ENCODE measurements at regions not wholly inside any gene's neighbourhood (a gene's known extent, or its start where the extent isn't known, plus 50 kb on each side); places are given as distances from the start of the nearest gene placed in this dataset.

GRCh38 chr18:21991081-21991534, 178.3 kb upstream of the GATA6 start:
- intact Hi-C loops (cut with micrococcal nuclease) = no loop called here
- H3K4me2 ChIP-seq (ENCODE audit: insufficient read depth, low read length) = no peak overlapping the region
- FAIRE-seq = no peak

GRCh38 chr18:21991886-21992285, 177.5 kb upstream of the GATA6 start:
- intact Hi-C loops (cut with micrococcal nuclease) = no loop called here
- Histone ChIP-seq H4K20me1 (replicated peaks; ENCODE audit: control insufficient read depth, extremely low read depth, insufficient read depth, low read length) (no peaks in the 10 kb centered on the region), H3K9ac (replicated peaks; ENCODE audit: extremely low read depth, insufficient read depth, low read length) (no peak overlapping the region), H3K27ac (ENCODE audit: insufficient read depth, low read depth, low read length) (no peak overlapping the region), H3K4me2 (ENCODE audit: insufficient read depth, low read length) (no peak overlapping the region), H3K4me3 (replicated peaks in 1 of 3; ENCODE audit: insufficient read depth in 1 of 3, low read depth in 1 of 3, low read length in 3 of 3) (no peak overlapping the region), H3K4me1 (ENCODE audit: control insufficient read depth, extremely low read depth, insufficient read depth, low read length) (no peaks in the 10 kb centered on the region), H3K79me2 (ENCODE audit: control insufficient read depth, insufficient read depth, low read length) (no peaks in the 10 kb centered on the region), H3K27me3 (ENCODE audit: control insufficient read depth in 2 of 2, insufficient read depth in 2 of 2, low read length in 2 of 2) (peaks cover 3 to 5% of the 10 kb centered on the region in 2 experiments), H3K36me3 (ENCODE audit: control insufficient read depth in 2 of 2, extremely low read depth in 1 of 2, insufficient read depth in 2 of 2, low read length in 2 of 2) (no peaks in the 10 kb centered on the region), H2AFZ (ENCODE audit: low read depth, low read length) (no peak overlapping the region), H3K9me3 (replicated peaks; ENCODE audit: control insufficient read depth, insufficient read depth, low read length) (no peaks in the 10 kb centered on the region), H3K9me1 (replicated peaks; ENCODE audit: control insufficient read depth, extremely low read depth, insufficient read depth, low read length) (no peaks in the 10 kb centered on the region)
- BruUV-seq (replicated peaks) = no TSS peak
- FAIRE-seq (no peak), DNase-seq (ENCODE audit: low read depth, low spot score) (no peak)
- POLR2A ChIA-PET = no interaction called here
- CTCF ChIA-PET = no interaction called here
- dilution Hi-C loops (cut with MboI; ENCODE audit: extremely low pct_ligation_motif_present, low sequenced_read_pairs) = no loop called here
- no peak for TF ChIP-seq GATA2 (IDR thresholded peaks at IDR 0.05; ENCODE audit: insufficient read depth, insufficient read length, low read depth, low read length)
- TF ChIP-seq JUN (IDR thresholded peaks at IDR 0.05; ENCODE audit: borderline replicate concordance, insufficient read depth, insufficient read length, low read depth) = no peak
- TF ChIP-seq FOS (IDR thresholded peaks at IDR 0.05; ENCODE audit: borderline replicate concordance, insufficient read depth, low read length) = no peak
- no peak for TF ChIP-seq CTCF (IDR thresholded peaks at IDR 0.05; ENCODE audit: extremely low read depth in 1 of 2, insufficient read depth in 1 of 2, low read depth in 1 of 2, low read length in 2 of 2)
- TF ChIP-seq MYC (IDR thresholded peaks at IDR 0.05; ENCODE audit: low read depth, low read length) = no peak
- TF ChIP-seq POLR2AphosphoS5 (IDR thresholded peaks at IDR 0.05; ENCODE audit: insufficient read depth, low read depth, low read length) = no peak

More at GRCh38 chr18:21991081-21991534, 178.3 kb upstream of the GATA6 start:
- Histone ChIP-seq H3K27me3 (ENCODE audit: control insufficient read depth in 2 of 2, insufficient read depth in 2 of 2, low read length in 2 of 2) (peaks cover 3 to 5% of the 10 kb centered on the region in 2 experiments), H3K9me1 (replicated peaks; ENCODE audit: control insufficient read depth, extremely low read depth, insufficient read depth, low read length) (no peaks in the 10 kb centered on the region), H3K36me3 (ENCODE audit: control insufficient read depth in 2 of 2, extremely low read depth in 1 of 2, insufficient read depth in 2 of 2, low read length in 2 of 2) (no peaks in the 10 kb centered on the region), H3K9ac (replicated peaks; ENCODE audit: extremely low read depth, insufficient read depth, low read length) (no peak overlapping the region), H3K27ac (ENCODE audit: insufficient read depth, low read depth, low read length) (no peak overlapping the region), H3K4me1 (ENCODE audit: control insufficient read depth, extremely low read depth, insufficient read depth, low read length) (no peaks in the 10 kb centered on the region), H4K20me1 (replicated peaks; ENCODE audit: control insufficient read depth, extremely low read depth, insufficient read depth, low read length) (no peaks in the 10 kb centered on the region), H3K9me3 (replicated peaks; ENCODE audit: control insufficient read depth, insufficient read depth, low read length) (no peaks in the 10 kb centered on the region), H3K4me3 (replicated peaks in 1 of 3; ENCODE audit: insufficient read depth in 1 of 3, low read depth in 1 of 3, low read length in 3 of 3) (no peak overlapping the region), H3K79me2 (ENCODE audit: control insufficient read depth, insufficient read depth, low read length) (no peaks in the 10 kb centered on the region), H2AFZ (ENCODE audit: low read depth, low read length) (no peak overlapping the region)
- TF ChIP-seq FOS (IDR thresholded peaks at IDR 0.05; ENCODE audit: borderline replicate concordance, insufficient read depth, low read length) = no peak
- TF ChIP-seq POLR2A (IDR thresholded peaks at IDR 0.05; ENCODE audit: low read depth, low read length) = no peak
- no peak for TF ChIP-seq MAX (IDR thresholded peaks at IDR 0.05; ENCODE audit: insufficient read depth, insufficient read length)
- dilution Hi-C loops (cut with MboI; ENCODE audit: extremely low pct_ligation_motif_present, low sequenced_read_pairs) = no loop called here
- no peak for DNase-seq (ENCODE audit: low read depth, low spot score)
- ChIA-PET POLR2A (no interaction called here), CTCF (interaction anchor here (0.9 kb wide), 1 partner anchor 21 kb away, joined by 3 read pairs; no protein-coding TSS in a partner anchor)
- no TSS peak for BruUV-seq (replicated peaks)

Measured in endothelial cell of umbilical vein (primary cell).